ENCODE measurements at regions not wholly inside any gene's neighbourhood (a gene's known extent, or its start where the extent isn't known, plus 50 kb on each side); places are given as distances from the start of the nearest gene placed in this dataset.

DNA sequence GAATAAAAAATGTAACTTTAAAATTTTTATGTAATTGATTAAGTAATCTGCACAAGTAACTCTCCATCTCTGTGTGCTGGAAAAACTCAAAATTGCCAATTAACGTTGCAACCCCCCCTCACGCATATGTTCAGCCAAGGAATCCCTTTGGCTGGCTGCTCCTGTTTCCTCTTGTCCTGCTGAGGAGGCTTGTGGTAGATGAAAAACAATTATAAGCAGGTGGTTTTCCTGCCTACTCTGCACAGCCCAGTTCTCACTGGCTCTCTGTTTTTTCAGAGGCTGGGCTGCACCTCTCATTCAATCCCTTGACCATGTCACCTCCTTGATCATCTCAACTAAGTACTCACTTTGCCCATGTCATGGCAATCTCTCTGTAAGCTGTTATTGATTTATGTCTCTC, 1068.4 kb downstream of the ARAP2 start:
- TF ChIP-seq, protein P1, sequence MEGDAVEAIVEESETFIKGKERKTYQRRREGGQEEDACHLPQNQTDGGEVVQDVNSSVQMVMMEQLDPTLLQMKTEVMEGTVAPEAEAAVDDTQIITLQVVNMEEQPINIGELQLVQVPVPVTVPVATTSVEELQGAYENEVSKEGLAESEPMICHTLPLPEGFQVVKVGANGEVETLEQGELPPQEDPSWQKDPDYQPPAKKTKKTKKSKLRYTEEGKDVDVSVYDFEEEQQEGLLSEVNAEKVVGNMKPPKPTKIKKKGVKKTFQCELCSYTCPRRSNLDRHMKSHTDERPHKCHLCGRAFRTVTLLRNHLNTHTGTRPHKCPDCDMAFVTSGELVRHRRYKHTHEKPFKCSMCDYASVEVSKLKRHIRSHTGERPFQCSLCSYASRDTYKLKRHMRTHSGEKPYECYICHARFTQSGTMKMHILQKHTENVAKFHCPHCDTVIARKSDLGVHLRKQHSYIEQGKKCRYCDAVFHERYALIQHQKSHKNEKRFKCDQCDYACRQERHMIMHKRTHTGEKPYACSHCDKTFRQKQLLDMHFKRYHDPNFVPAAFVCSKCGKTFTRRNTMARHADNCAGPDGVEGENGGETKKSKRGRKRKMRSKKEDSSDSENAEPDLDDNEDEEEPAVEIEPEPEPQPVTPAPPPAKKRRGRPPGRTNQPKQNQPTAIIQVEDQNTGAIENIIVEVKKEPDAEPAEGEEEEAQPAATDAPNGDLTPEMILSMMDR (conservative IDR thresholded peaks at IDR 0.05; ENCODE audit: low read depth, low read length) = no peak
- TF ChIP-seq EZH2 (IDR thresholded peaks at IDR 0.05; ENCODE audit: low read length, unreplicated experiment) (no peak), EZH2phosphoT487 (IDR thresholded peaks at IDR 0.05; ENCODE audit: borderline replicate concordance, low read length) (no peak)
